ENCODE measurements at regions not wholly inside any gene's neighbourhood (a gene's known extent, or its start where the extent isn't known, plus 50 kb on each side); places are given as distances from the start of the nearest gene placed in this dataset.
"Not testable (repeated sequence)": the region's sequence is repeated elsewhere in the genome, so short reads cannot be mapped to it uniquely, and the experiment has no call there.

- DNase-seq, result no peak
Measured at GRCh38 chr22:46040471-46041465, 63.8 kb upstream of the WNT7B start.

- no peak for DNase-seq
Measured at GRCh38 chr22:46041642-46042041, 64.7 kb upstream of the WNT7B start.

- no peak for DNase-seq
Measured at GRCh38 chr22:46042786-46043185, 65.8 kb upstream of the WNT7B start.

- DNase-seq, result no peak
Measured at GRCh38 chr22:46043339-46043738, 66.4 kb upstream of the WNT7B start.

- DNase-seq, result peak; percentile 41
Measured at GRCh38 chr22:46043816-46044620, 67.1 kb upstream of the WNT7B start.

- DNase-seq, result peak; percentile 66
Measured at GRCh38 chr22:46044621-46045458, 67.9 kb upstream of the WNT7B start.

- no peak for DNase-seq
Measured at GRCh38 chr22:46045459-46046298, 68.7 kb upstream of the WNT7B start.

- DNase-seq, result no peak
Measured at GRCh38 chr22:46046299-46046685, 69.3 kb upstream of the WNT7B start.

- DNase-seq, result no peak
Measured at GRCh38 chr22:46047226-46047625, 70.3 kb upstream of the WNT7B start.

GRCh38 chr22:46047841-46048595 is 71.1 kb upstream of the WNT7B start:
- no peak for DNase-seq

- DNase-seq, result not testable (repeated sequence)
Measured at GRCh38 chr22:46048661-46049060, 71.7 kb upstream of the WNT7B start.

GRCh38 chr22:46049726-46050450 is 72.9 kb upstream of the WNT7B start:
- DNase-seq, result no peak

GRCh38 chr22:46050451-46050845 is 73.5 kb upstream of the WNT7B start:
- no peak for DNase-seq

- no peak for DNase-seq
Measured at GRCh38 chr22:46050916-46051614, 74.1 kb upstream of the WNT7B start.

- DNase-seq, result no peak
Measured at GRCh38 chr22:46051646-46052045, 74.7 kb upstream of the WNT7B start.

GRCh38 chr22:46052331-46052771 is 75.4 kb upstream of the WNT7B start:
- DNase-seq, result no peak

GRCh38 chr22:46052801-46053562 is 76.0 kb upstream of the WNT7B start:
- no peak for DNase-seq

- peak; percentile 74 for DNase-seq
Measured at GRCh38 chr22:46053563-46054090, 76.7 kb upstream of the WNT7B start.

All from tongue (tissue), 1 donor.